Left ventricle myocardium inferior (tissue), 1 donor: ENCODE measurements at regions not wholly inside any gene's neighbourhood (a gene's known extent, or its start where the extent isn't known, plus 50 kb on each side); places are given as distances from the start of the nearest gene placed in this dataset.
"Not testable (repeated sequence)": the region's sequence is repeated elsewhere in the genome, so short reads cannot be mapped to it uniquely, and the experiment has no call there.

Experiments
- DNase-seq: peaks from one replicate; pipeline ENCODE4 v3.0.0-alpha.2; 2020
- H3K27ac ChIP-seq: fragments of 200-600 bp; replicated peaks from 2 replicates; pipeline ENCODE4 v1.8.0; 2021
- H3K27me3 ChIP-seq: fragments of 200-600 bp; 2 replicates; pipeline ENCODE4 v1.8.0; 2021; ENCODE audit warnings: low read depth
- H3K36me3 ChIP-seq: fragments of 200-600 bp; 2 replicates; pipeline ENCODE4 v1.8.0; 2021
- H3K4me1 ChIP-seq: fragments of 200-600 bp; 2 replicates; pipeline ENCODE4 v1.8.0; 2021
- H3K4me3 ChIP-seq: fragments of 200-600 bp; 2 replicates; pipeline ENCODE4 v1.8.0; 2021; ENCODE audit warnings: mild to moderate bottlenecking, moderate library complexity
- H3K9me3 ChIP-seq: fragments of 200-600 bp; replicated peaks from 2 replicates; pipeline ENCODE4 v1.8.0; 2021
- CTCF ChIP-seq: fragments of 200-600 bp; IDR thresholded peaks from 2 replicates; pipeline ENCODE4 v1.8.0; 2021; ENCODE audit warnings: antibody characterized with exemption, mild to moderate bottlenecking, borderline replicate concordance
- intact Hi-C: fragments of 100-400 bp; cut with micrococcal nuclease; formaldehyde crosslinking; loops from one replicate; pipeline ENCODE4 v1.11.0; 2022
- donor health status: DM: no; HTN: yes; CAD: no; lungs with severe emphysema.

- H3K4me3 ChIP-seq = no peak overlapping the region
- H3K27ac ChIP-seq = no peak overlapping the region
- H3K9me3 ChIP-seq = peaks cover 28% of the 10 kb centered on the region
- no peaks in the 10 kb centered on the region for H3K27me3 ChIP-seq
- no peak for DNase-seq
- intact Hi-C loops = no loop called here
- no peaks in the 10 kb centered on the region for H3K36me3 ChIP-seq
- H3K4me1 ChIP-seq = no peaks in the 10 kb centered on the region
- TF ChIP-seq CTCF = no peak
These were observed 238.6 kb downstream of the LRIG3 start for GRCh38 chr12:58681730-58682129.

- Histone ChIP-seq H3K27ac (no peak overlapping the region), H3K27me3 (no peaks in the 10 kb centered on the region), H3K4me3 (no peak overlapping the region), H3K9me3 (peaks cover 54% of the 10 kb centered on the region), H3K4me1 (no peaks in the 10 kb centered on the region), H3K36me3 (no peaks in the 10 kb centered on the region)
- DNase-seq = no peak
- intact Hi-C loops = no loop called here
- no peak for TF ChIP-seq CTCF
These were observed 225.0 kb downstream of the LRIG3 start for GRCh38 chr12:58695263-58695662.

GRCh38 chr12:58701536-58701935 lies 218.8 kb downstream of the LRIG3 start:
- Histone ChIP-seq H3K36me3 (no peaks in the 10 kb centered on the region), H3K27me3 (no peaks in the 10 kb centered on the region), H3K4me3 (no peak overlapping the region), H3K4me1 (no peaks in the 10 kb centered on the region), H3K27ac (no peak overlapping the region), H3K9me3 (peaks cover 46% of the 10 kb centered on the region)
- no peak for DNase-seq
- intact Hi-C loops = no loop called here
- TF ChIP-seq CTCF = no peak

- no peak for TF ChIP-seq CTCF
- Histone ChIP-seq H3K4me3 (no peak overlapping the region), H3K27ac (no peak overlapping the region), H3K27me3 (no peaks in the 10 kb centered on the region), H3K4me1 (no peaks in the 10 kb centered on the region), H3K36me3 (no peaks in the 10 kb centered on the region), H3K9me3 (peaks cover 47% of the 10 kb centered on the region)
- intact Hi-C loops = no loop called here
- DNase-seq = no peak
These were observed 216.4 kb downstream of the LRIG3 start for GRCh38 chr12:58703866-58704265.

GRCh38 chr12:58704770-58705169 lies 215.5 kb downstream of the LRIG3 start:
- H3K27me3 ChIP-seq, intact Hi-C loops, H3K27ac ChIP-seq, DNase-seq, H3K4me3 ChIP-seq, H3K4me1 ChIP-seq, H3K36me3 ChIP-seq: not testable (repeated sequence)
- H3K9me3 ChIP-seq = peaks cover 48% of the 10 kb centered on the region

- Histone ChIP-seq H3K4me3 (no peak overlapping the region), H3K36me3 (no peaks in the 10 kb centered on the region), H3K27ac (no peak overlapping the region), H3K4me1 (no peaks in the 10 kb centered on the region), H3K27me3 (no peaks in the 10 kb centered on the region), H3K9me3 (peaks cover 51% of the 10 kb centered on the region)
- no peak for DNase-seq
- TF ChIP-seq CTCF = no peak
- intact Hi-C loops = no loop called here
These were observed 209.4 kb downstream of the LRIG3 start for GRCh38 chr12:58710901-58711300.
